ENCODE measurements at regions not wholly inside any gene's neighbourhood (a gene's known extent, or its start where the extent isn't known, plus 50 kb on each side); places are given as distances from the start of the nearest gene placed in this dataset.

- TF ChIP-seq ZNF532 (CRISPR knock-in tag; IDR thresholded peaks at IDR 0.05; ENCODE audit: borderline replicate concordance), result no peak
- TF ChIP-seq PRRX2 (CRISPR knock-in tag; IDR thresholded peaks at IDR 0.05), result no peak
- no peak for TF ChIP-seq NFE2L1 (CRISPR knock-in tag; IDR thresholded peaks at IDR 0.05)
These were observed 558.3 kb downstream of the NR2F2 start (continued) for GRCh38 chr15:96888764-96889163.

- Mint-ChIP-seq H3K27me3 (ENCODE audit: low read depth) (no peaks in the 10 kb centered on the region), H3K27ac (peak overlapping the region; percentile 17; the same call in 1 of the 2 replicates), H3K4me1 (peaks cover 46% of the 10 kb centered on the region), H3K9me3 (peaks cover 5% of the 10 kb centered on the region; the same call in 1 of the 2 replicates), H3K36me3 (peaks cover 3% of the 10 kb centered on the region; the same call in 1 of the 2 replicates), H3K4me3 (no peak overlapping the region)
- DNase-seq (ENCODE audit: low spot score) (no peak), ATAC-seq (peak; percentile 59)
- ChIA-PET POLR2A (interaction anchor here (0.6 kb wide), 1 partner anchor 33 kb away, joined by 5 read pairs; no protein-coding TSS in a partner anchor), CTCF (interaction anchor here (0.7 to 1.3 kb wide), 3 partner anchors 356 to 653 kb away, joined by 3 to 5 read pairs (median 3); no protein-coding TSS in a partner anchor)
- no peak for TF ChIP-seq ATF3 (CRISPR knock-in tag; conservative IDR thresholded peaks at IDR 0.05)
- TF ChIP-seq ZNF281 (CRISPR knock-in tag; IDR thresholded peaks at IDR 0.05), result no peak
- no peak for TF ChIP-seq PREB (CRISPR knock-in tag; IDR thresholded peaks at IDR 0.05; ENCODE audit: borderline replicate concordance)
- TF ChIP-seq FOXP4 (CRISPR knock-in tag; IDR thresholded peaks at IDR 0.05), result no peak
- no peak for TF ChIP-seq JAZF1 (CRISPR knock-in tag; IDR thresholded peaks at IDR 0.05)
- no peak for TF ChIP-seq RORB (CRISPR knock-in tag; IDR thresholded peaks at IDR 0.05)
- no peak for TF ChIP-seq MXD4 (CRISPR knock-in tag; IDR thresholded peaks at IDR 0.05; ENCODE audit: borderline replicate concordance)
- no peak for TF ChIP-seq USF1 (CRISPR knock-in tag; IDR thresholded peaks at IDR 0.05)
- no peak for TF ChIP-seq TEAD1 (CRISPR knock-in tag; IDR thresholded peaks at IDR 0.05)
These were observed 559.4 kb downstream of the NR2F2 start for GRCh38 chr15:96889734-96890480.

Data from WTC11 (cell line).